ENCODE measurements at regions not wholly inside any gene's neighbourhood (a gene's known extent, or its start where the extent isn't known, plus 50 kb on each side); places are given as distances from the start of the nearest gene placed in this dataset.
"Not testable (repeated sequence)": the region's sequence is repeated elsewhere in the genome, so short reads cannot be mapped to it uniquely, and the experiment has no call there.

- DNase-seq (ENCODE audit: low read depth in 2 of 2): no peak
Observed at GRCh38 chr20:12072221-12072953, 154.7 kb downstream of the BTBD3 start.

- DNase-seq (ENCODE audit: low read depth in 2 of 2): peak; percentile 70 to 75
Observed at GRCh38 chr20:12072954-12073264, 155.2 kb downstream of the BTBD3 start.

- no peak for DNase-seq (ENCODE audit: low read depth in 2 of 2)
Observed at GRCh38 chr20:12074111-12074655, 156.5 kb downstream of the BTBD3 start.

- DNase-seq (ENCODE audit: low read depth in 2 of 2): no peak
Observed at GRCh38 chr20:12076200-12076599, 158.5 kb downstream of the BTBD3 start.

- no peak for DNase-seq (ENCODE audit: low read depth in 2 of 2)
Observed at GRCh38 chr20:12077875-12078274, 160.2 kb downstream of the BTBD3 start.

GRCh38 chr20:12079490-12079889 lies 161.8 kb downstream of the BTBD3 start:
- no peak for DNase-seq (ENCODE audit: low read depth in 2 of 2)

GRCh38 chr20:12083269-12083668 lies 165.6 kb downstream of the BTBD3 start:
- DNase-seq (ENCODE audit: low read depth in 2 of 2): no peak

GRCh38 chr20:12084482-12084881 lies 166.8 kb downstream of the BTBD3 start:
- DNase-seq (ENCODE audit: low read depth in 2 of 2): no peak

- peak in 1 of 2 experiments; percentile 12 for DNase-seq (ENCODE audit: low read depth in 2 of 2)
Observed at GRCh38 chr20:12086359-12086758, 168.7 kb downstream of the BTBD3 start.

GRCh38 chr20:12090920-12091319 lies 173.2 kb downstream of the BTBD3 start:
- no peak for DNase-seq (ENCODE audit: low read depth in 2 of 2)

- no peak for DNase-seq (ENCODE audit: low read depth in 2 of 2)
Observed at GRCh38 chr20:12093057-12093796, 175.5 kb downstream of the BTBD3 start.

GRCh38 chr20:12093797-12094190 lies 176.1 kb downstream of the BTBD3 start:
- DNase-seq (ENCODE audit: low read depth in 2 of 2): not testable (repeated sequence)

- no peak for DNase-seq (ENCODE audit: low read depth in 2 of 2)
Observed at GRCh38 chr20:12095180-12095920, 177.7 kb downstream of the BTBD3 start.

GRCh38 chr20:12098421-12098820 lies 180.7 kb downstream of the BTBD3 start:
- no peak for DNase-seq (ENCODE audit: low read depth in 2 of 2)

- DNase-seq (ENCODE audit: low read depth in 2 of 2): no peak
Observed at GRCh38 chr20:12108846-12109245, 191.2 kb downstream of the BTBD3 start.

GRCh38 chr20:12110274-12110673 lies 192.6 kb downstream of the BTBD3 start:
- DNase-seq (ENCODE audit: low read depth in 2 of 2): no peak

GRCh38 chr20:12110711-12111110 lies 193.0 kb downstream of the BTBD3 start:
- peak; percentile 46 to 51 for DNase-seq (ENCODE audit: low read depth in 2 of 2)

GRCh38 chr20:12111431-12112088 lies 193.9 kb downstream of the BTBD3 start:
- DNase-seq (ENCODE audit: low read depth in 2 of 2): no peak

GRCh38 chr20:12112089-12112474 lies 194.4 kb downstream of the BTBD3 start:
- DNase-seq (ENCODE audit: low read depth in 2 of 2): no peak

GRCh38 chr20:12112665-12113064 lies 195.0 kb downstream of the BTBD3 start:
- DNase-seq (ENCODE audit: low read depth in 2 of 2): no peak

GRCh38 chr20:12113075-12113467 lies 195.4 kb downstream of the BTBD3 start:
- DNase-seq (ENCODE audit: low read depth in 2 of 2): no peak
